ENCODE measurements at regions not wholly inside any gene's neighbourhood (a gene's known extent, or its start where the extent isn't known, plus 50 kb on each side); places are given as distances from the start of the nearest gene placed in this dataset.

DNA sequence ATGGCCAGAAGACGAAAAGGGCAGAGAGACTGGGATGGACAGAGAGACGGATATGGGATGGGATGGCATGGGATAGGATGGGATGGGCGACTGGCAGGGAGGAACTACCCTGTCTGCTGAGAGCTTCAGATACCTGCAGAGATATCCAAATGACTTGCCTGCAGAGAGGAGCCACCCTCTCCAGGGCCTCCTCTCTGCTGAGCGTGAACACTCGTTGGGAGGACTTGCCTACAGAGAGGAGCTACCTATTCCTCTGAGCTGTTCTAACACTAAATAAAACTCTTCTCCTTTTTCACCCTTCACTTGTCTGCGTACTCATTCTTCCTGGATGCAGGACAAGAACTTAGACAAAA, 67.1 kb upstream of the LRRN2 start:
- 77% methylated on average over 4 of the region's 6 CpGs for WGBS (ENCODE audit: insufficient coverage, low coverage, low lambda C conversion rate, missing lambda C conversion rate)
- no peaks in the 10 kb centered on the region for H3K27me3 ChIP-seq
- intact Hi-C loops (cut with DNase I): no loop called here

GRCh38 chr1:204754821-204755220, 69.3 kb upstream of the LRRN2 start:
- Histone ChIP-seq H3K27ac (no peak overlapping the region), H3K27me3 (no peaks in the 10 kb centered on the region), H3K36me3 (no peaks in the 10 kb centered on the region), H3K4me1 (no peaks in the 10 kb centered on the region), H3K9me3 (no peaks in the 10 kb centered on the region), H3K4me3 (no peak overlapping the region)
- WGBS (ENCODE audit: insufficient coverage, low coverage, low lambda C conversion rate, missing lambda C conversion rate): 42% methylated on average over 2 of the region's 6 CpGs
- ATAC-seq (no peak), DNase-seq (no peak)
- intact Hi-C loops (cut with DNase I): no loop called here
- no peak for TF ChIP-seq CTCF (IDR thresholded peaks at IDR 0.05)
- no peak for TF ChIP-seq POLR2A (IDR thresholded peaks at IDR 0.05)

More for the DNA sequence above, 67.1 kb upstream of the LRRN2 start:
- no peak for TF ChIP-seq POLR2A (IDR thresholded peaks at IDR 0.05)
- TF ChIP-seq CTCF (IDR thresholded peaks at IDR 0.05): no peak
- Histone ChIP-seq H3K4me1 (no peaks in the 10 kb centered on the region), H3K36me3 (no peaks in the 10 kb centered on the region), H3K27ac (no peak overlapping the region), H3K4me3 (no peak overlapping the region), H3K9me3 (no peaks in the 10 kb centered on the region)
- DNase-seq (no peak), ATAC-seq (no peak)

- intact Hi-C loops (cut with DNase I): no loop called here
- DNase-seq (no peak), ATAC-seq (no peak)
- Histone ChIP-seq H3K36me3 (no peaks in the 10 kb centered on the region), H3K9me3 (no peaks in the 10 kb centered on the region), H3K4me3 (no peak overlapping the region), H3K4me1 (no peaks in the 10 kb centered on the region), H3K27ac (no peak overlapping the region), H3K27me3 (no peaks in the 10 kb centered on the region)
- TF ChIP-seq POLR2A (IDR thresholded peaks at IDR 0.05): no peak
- no peak for TF ChIP-seq CTCF (IDR thresholded peaks at IDR 0.05)
- WGBS (ENCODE audit: insufficient coverage, low coverage, low lambda C conversion rate, missing lambda C conversion rate): 86% methylated on average over 5 of the region's 7 CpGs
These were observed 70.8 kb upstream of the LRRN2 start for GRCh38 chr1:204756349-204756748.

DNA sequence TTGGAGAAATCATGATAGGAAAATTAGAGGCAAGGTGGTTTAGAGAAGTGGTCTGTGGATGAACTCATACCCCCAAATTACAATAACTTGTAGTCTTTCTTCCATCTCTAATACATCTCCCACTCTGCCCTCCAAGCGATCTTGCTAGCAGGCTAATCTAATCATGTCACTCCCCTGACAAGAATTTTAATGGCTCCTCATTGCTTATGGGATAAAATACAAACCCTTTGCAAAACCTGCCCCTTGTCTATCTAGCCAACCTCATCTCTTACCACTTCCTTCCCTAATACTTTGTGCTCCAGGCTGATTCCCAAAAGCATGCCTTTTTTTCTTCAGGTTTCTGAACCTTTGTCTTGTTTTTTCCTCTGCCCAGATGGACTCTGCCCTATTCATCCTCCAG, 71.3 kb upstream of the LRRN2 start:
- 20% methylated on average over 1 of the region's 1 CpG for WGBS (ENCODE audit: insufficient coverage, low coverage, low lambda C conversion rate, missing lambda C conversion rate)
- Histone ChIP-seq H3K27ac (no peak overlapping the region), H3K36me3 (no peaks in the 10 kb centered on the region), H3K4me3 (no peak overlapping the region), H3K9me3 (no peaks in the 10 kb centered on the region), H3K27me3 (no peaks in the 10 kb centered on the region), H3K4me1 (no peaks in the 10 kb centered on the region)
- TF ChIP-seq CTCF (IDR thresholded peaks at IDR 0.05) (no peak), POLR2A (IDR thresholded peaks at IDR 0.05) (no peak)
- intact Hi-C loops (cut with DNase I): no loop called here
- no peak for DNase-seq
- ATAC-seq: no peak

DNA sequence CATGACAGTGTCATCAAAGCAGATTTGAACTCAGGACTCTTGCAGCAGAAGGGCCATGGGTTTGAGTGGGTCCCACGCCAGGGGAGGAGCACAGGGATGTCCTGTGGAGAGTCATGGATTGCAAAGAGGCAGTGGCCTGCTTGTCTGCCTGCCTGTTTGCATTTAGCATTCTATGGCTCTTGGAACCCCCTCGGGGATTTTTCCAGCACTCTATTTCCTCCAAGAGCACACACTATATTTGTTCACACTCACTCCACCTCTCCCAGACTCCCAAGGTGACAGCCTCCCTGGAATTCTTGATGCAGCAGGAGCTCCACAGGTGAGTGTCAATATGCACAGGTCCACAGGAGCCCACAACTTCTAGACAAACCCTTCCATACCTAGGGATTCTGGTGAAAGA, 73.1 kb upstream of the LRRN2 start:
- ATAC-seq (no peak), DNase-seq (no peak)
- no peak overlapping the region for H3K4me3 ChIP-seq

More for the DNA sequence above, 73.1 kb upstream of the LRRN2 start:
- 75% methylated on average over 1 of the region's 2 CpGs for WGBS (ENCODE audit: insufficient coverage, low coverage, low lambda C conversion rate, missing lambda C conversion rate)
- no peak overlapping the region for H3K27ac ChIP-seq
- intact Hi-C loops (cut with DNase I): no loop called here
- no peaks in the 10 kb centered on the region for H3K9me3 ChIP-seq
- TF ChIP-seq POLR2A (IDR thresholded peaks at IDR 0.05): no peak
- no peak for TF ChIP-seq CTCF (IDR thresholded peaks at IDR 0.05)
- H3K4me1 ChIP-seq: no peaks in the 10 kb centered on the region
- H3K36me3 ChIP-seq: no peaks in the 10 kb centered on the region
- H3K27me3 ChIP-seq: no peaks in the 10 kb centered on the region
